ENCODE measurements at regions not wholly inside any gene's neighbourhood (a gene's known extent, or its start where the extent isn't known, plus 50 kb on each side); places are given as distances from the start of the nearest gene placed in this dataset.

GRCh38 chr13:80755910-80756309 lies 415.0 kb upstream of the SPRY2 start:
- Histone ChIP-seq H3K36me3 (ENCODE audit: control insufficient read depth in 2 of 3, insufficient read depth in 3 of 3, low read length in 3 of 3) (no peaks in the 10 kb centered on the region), H3K9ac (ENCODE audit: low read length in 3 of 3) (no peak overlapping the region), H3K27ac (ENCODE audit: low read depth in 2 of 2, low read length in 2 of 2) (no peak overlapping the region), H3K4me1 (ENCODE audit: control insufficient read depth in 2 of 3, insufficient read depth in 2 of 3, low read depth in 1 of 3, low read length in 3 of 3) (no peaks in the 10 kb centered on the region), H3K9me3 (ENCODE audit: control insufficient read depth in 2 of 3, insufficient read depth in 1 of 3, low read length in 3 of 3) (no peaks in the 10 kb centered on the region), H3K27me3 (ENCODE audit: control insufficient read depth, insufficient read depth, low read length) (no peaks in the 10 kb centered on the region), H3K4me3 (ENCODE audit: low read length in 3 of 3) (no peak overlapping the region)
- DNase-seq, result peak in 2 of 5 donors; percentile 16 to 20
- no peak for TF ChIP-seq CTCF (IDR thresholded peaks at IDR 0.05; ENCODE audit: borderline replicate concordance, extremely low read depth, insufficient read depth)
- intact Hi-C loops (cut with DNase I), result no loop called here
- FAIRE-seq, result no peak

GRCh38 chr13:80754441-80754840 lies 413.5 kb upstream of the SPRY2 start:
- intact Hi-C loops (cut with DNase I), result no loop called here
- no peaks in the 10 kb centered on the region for H3K9me3 ChIP-seq (ENCODE audit: control insufficient read depth in 2 of 3, insufficient read depth in 1 of 3, low read length in 3 of 3)
- no peaks in the 10 kb centered on the region for H3K27me3 ChIP-seq (ENCODE audit: control insufficient read depth, insufficient read depth, low read length)
- no peaks in the 10 kb centered on the region for H3K36me3 ChIP-seq (ENCODE audit: control insufficient read depth in 2 of 3, insufficient read depth in 3 of 3, low read length in 3 of 3)
- TF ChIP-seq CTCF (IDR thresholded peaks at IDR 0.05; ENCODE audit: borderline replicate concordance, extremely low read depth, insufficient read depth), result no peak
- no peak overlapping the region for H3K27ac ChIP-seq (ENCODE audit: low read depth in 2 of 2, low read length in 2 of 2)
- DNase-seq (no peak), FAIRE-seq (no peak)
- H3K4me3 ChIP-seq (ENCODE audit: low read length in 3 of 3), result no peak overlapping the region
- no peak overlapping the region for H3K9ac ChIP-seq (ENCODE audit: low read length in 3 of 3)
- no peaks in the 10 kb centered on the region for H3K4me1 ChIP-seq (ENCODE audit: control insufficient read depth in 2 of 3, insufficient read depth in 2 of 3, low read depth in 1 of 3, low read length in 3 of 3)

GRCh38 chr13:80753866-80754265 lies 412.9 kb upstream of the SPRY2 start:
- TF ChIP-seq CTCF (IDR thresholded peaks at IDR 0.05; ENCODE audit: borderline replicate concordance, extremely low read depth, insufficient read depth), result no peak
- H3K9ac ChIP-seq (ENCODE audit: low read length in 3 of 3), result no peak overlapping the region
- H3K4me3 ChIP-seq (ENCODE audit: low read length in 3 of 3), result no peak overlapping the region
- no peaks in the 10 kb centered on the region for H3K9me3 ChIP-seq (ENCODE audit: control insufficient read depth in 2 of 3, insufficient read depth in 1 of 3, low read length in 3 of 3)
- no peaks in the 10 kb centered on the region for H3K27me3 ChIP-seq (ENCODE audit: control insufficient read depth, insufficient read depth, low read length)
- intact Hi-C loops (cut with DNase I), result no loop called here
- no peak for FAIRE-seq
- no peaks in the 10 kb centered on the region for H3K36me3 ChIP-seq (ENCODE audit: control insufficient read depth in 2 of 3, insufficient read depth in 3 of 3, low read length in 3 of 3)
- H3K4me1 ChIP-seq (ENCODE audit: control insufficient read depth in 2 of 3, insufficient read depth in 2 of 3, low read depth in 1 of 3, low read length in 3 of 3), result no peaks in the 10 kb centered on the region
- DNase-seq, result peak in 2 of 5 donors; percentile 8 to 41
- no peak overlapping the region for H3K27ac ChIP-seq (ENCODE audit: low read depth in 2 of 2, low read length in 2 of 2)

- intact Hi-C loops (cut with DNase I), result no loop called here
- TF ChIP-seq CTCF (IDR thresholded peaks at IDR 0.05; ENCODE audit: borderline replicate concordance, extremely low read depth, insufficient read depth), result no peak
- FAIRE-seq, result no peak
These were observed 410.9 kb upstream of the SPRY2 start for GRCh38 chr13:80751854-80752253.

More at GRCh38 chr13:80751854-80752253, 410.9 kb upstream of the SPRY2 start:
- no peak for DNase-seq
- no peak overlapping the region for H3K9ac ChIP-seq (ENCODE audit: low read length in 3 of 3)
- H3K36me3 ChIP-seq (ENCODE audit: control insufficient read depth in 2 of 3, insufficient read depth in 3 of 3, low read length in 3 of 3), result no peaks in the 10 kb centered on the region
- H3K4me1 ChIP-seq (ENCODE audit: control insufficient read depth in 2 of 3, insufficient read depth in 2 of 3, low read depth in 1 of 3, low read length in 3 of 3), result no peaks in the 10 kb centered on the region
- no peaks in the 10 kb centered on the region for H3K27me3 ChIP-seq (ENCODE audit: control insufficient read depth, insufficient read depth, low read length)
- no peak overlapping the region for H3K4me3 ChIP-seq (ENCODE audit: low read length in 3 of 3)
- H3K27ac ChIP-seq (ENCODE audit: low read depth in 2 of 2, low read length in 2 of 2), result no peak overlapping the region
- no peaks in the 10 kb centered on the region for H3K9me3 ChIP-seq (ENCODE audit: control insufficient read depth in 2 of 3, insufficient read depth in 1 of 3, low read length in 3 of 3)
